A549 (cell line): ENCODE measurements at regions not wholly inside any gene's neighbourhood (a gene's known extent, or its start where the extent isn't known, plus 50 kb on each side); places are given as distances from the start of the nearest gene placed in this dataset.

ENCODE experiments used
- ATAC-seq, 2 experiments: fragments of 200-7000 bp in 1 of 2; fragments of >200 bp in 1 of 2; cut with Nextera tagmentation in 1 of 2; cut with Tn5 transposase in 1 of 2; 3 replicates each; pipeline versions ENCODE4 v1.8.0 to v1.9.1; 2018 to 2020; ENCODE audit warnings: mild to moderate bottlenecking in 1 of 2, moderate library complexity in 1 of 2
- CTCF ChIA-PET: fragments of 300-600 bp; sonication (Branson Sonifier 250); formaldehyde crosslinking; extraction: SDS; loops from one replicate; lab custom pipeline; 2021; ENCODE audit warnings: antibody characterized with exemption, inconsistent platforms; lab: Yijun Ruan, JAX
- POLR2A ChIA-PET: fragments of 350-600 bp; formaldehyde crosslinking; extraction: SDS; loops from one replicate; lab custom pipeline; 2021; ENCODE audit warnings: antibody characterized with exemption, inconsistent platforms; lab: Yijun Ruan, JAX
- DNase-seq, 2 experiments: peaks; one replicate each; pipeline versions ENCODE4 v3.0.0 to v3.0.0-alpha.2; 2011 to 2016; ENCODE audit warnings: low read depth in 1 of 2, low spot score in 1 of 2
- FAIRE-seq: peaks from 2 replicates; lab custom pipeline; 2011; peaks lifted over from hg19 to GRCh38; lab: Jason Lieb, UNC
- H3K27ac ChIP-seq, 2 experiments: fragments of >200 bp; sonication (Bioruptor Twin); formaldehyde crosslinking; 3 replicates each; pipeline ENCODE4 v1.5.1; 2016 to 2017
- H3K4me1 ChIP-seq: fragments of >200 bp; sonication (Bioruptor Twin); formaldehyde crosslinking; 3 replicates; pipeline ENCODE4 v1.6.1; 2016
- H3K4me2 ChIP-seq: fragments of >200 bp; sonication (Bioruptor Twin); formaldehyde crosslinking; 3 replicates; pipeline ENCODE4 v1.6.1; 2016
- H3K4me3 ChIP-seq: fragments of >200 bp; sonication (Bioruptor Twin); formaldehyde crosslinking; 3 replicates; pipeline ENCODE4 v1.5.1; 2016
- H3K9me3 ChIP-seq: fragments of >200 bp; sonication (Bioruptor Twin); formaldehyde crosslinking; 3 replicates; pipeline ENCODE4 v1.6.1; 2016
- ATOH8 ChIP-seq: fragments of 250-450 bp; sonication (Bioruptor Pico); IDR thresholded peaks from 2 replicates; pipeline ENCODE4 v1.5.0; 2020; ENCODE audit warnings: low read depth, mild to moderate bottlenecking, moderate library complexity
- CTCF ChIP-seq: fragments of >200 bp; sonication (Bioruptor Twin); formaldehyde crosslinking; IDR thresholded peaks from 3 replicates; pipeline ENCODE4 v1.5.1; 2016
- FOSL2 ChIP-seq, 2 experiments: fragments of 450-650 bp in 1 of 2; fragments of >200 bp in 1 of 2; sonication (Bioruptor Twin) in 1 of 2; formaldehyde crosslinking; IDR thresholded peaks; 2 replicates each; pipeline versions ENCODE4 v1.5.0 to v1.6.1; 2016 to 2020; ENCODE audit warnings: mild to moderate bottlenecking in 1 of 2, moderate library complexity in 1 of 2
- FOXS1 ChIP-seq: fragments of 250-450 bp; sonication (Bioruptor Pico); IDR thresholded peaks from 2 replicates; pipeline ENCODE4 v1.5.0; 2020; ENCODE audit warnings: mild to moderate bottlenecking, moderate library complexity
- GATA3 ChIP-seq: IDR thresholded peaks from 2 replicates; pipeline ENCODE4 v1.6.1; 2012; ENCODE audit warnings: borderline replicate concordance
- HES2 ChIP-seq: fragments of >200 bp; sonication (Bioruptor Twin); formaldehyde crosslinking; IDR thresholded peaks from 2 replicates; pipeline ENCODE4 v1.6.1; 2016
- HMGXB4 ChIP-seq: fragments of 250-450 bp; sonication (Bioruptor Pico); IDR thresholded peaks from 2 replicates; pipeline ENCODE4 v1.5.0; 2021; ENCODE audit warnings: mild to moderate bottlenecking, moderate library complexity, borderline replicate concordance
- JUN ChIP-seq, 2 experiments: fragments of >200 bp; sonication (Bioruptor Twin); formaldehyde crosslinking; IDR thresholded peaks; 2 replicates in 1 of 2; 3 replicates in 1 of 2; pipeline ENCODE4 v1.6.1; 2016 to 2017
- JUNB ChIP-seq: fragments of >200 bp; sonication (Bioruptor Twin); formaldehyde crosslinking; IDR thresholded peaks from 2 replicates; pipeline ENCODE4 v1.6.1; 2016
- KDM5A ChIP-seq: fragments of 200-600 bp; sonication (generic); IDR thresholded peaks from 2 replicates; pipeline ENCODE4 v1.6.1; 2016; ENCODE audit warnings: antibody characterized with exemption, mild to moderate bottlenecking
- NFE2L2 ChIP-seq: fragments of 150-350 bp; conservative IDR thresholded peaks from 2 replicates; pipeline ENCODE4 v1.6.1; 2014; ENCODE audit warnings: low read length
- REST ChIP-seq: fragments of 200-600 bp; sonication (generic); IDR thresholded peaks from 2 replicates; pipeline ENCODE4 v1.6.1; 2016; ENCODE audit warnings: antibody characterized with exemption, mild to moderate bottlenecking, moderate library complexity
- RFX5 ChIP-seq: fragments of 450-650 bp; IDR thresholded peaks from 2 replicates; pipeline ENCODE4 v1.7.1; 2014; ENCODE audit warnings: antibody characterized with exemption, mild to moderate bottlenecking, moderate library complexity
- SMC3 ChIP-seq: fragments of >200 bp; sonication (Bioruptor Twin); formaldehyde crosslinking; IDR thresholded peaks from 3 replicates; pipeline ENCODE4 v1.6.1; 2018; ENCODE audit warnings: inconsistent platforms
- ZFP36 ChIP-seq: fragments of 450-650 bp; IDR thresholded peaks from 2 replicates; pipeline ENCODE4 v1.6.1; 2014; ENCODE audit warnings: borderline replicate concordance; ENCODE audit not compliant: partially characterized antibody
- WGBS: methylation state at CpG from one replicate; pipeline ENCODE4 v1.1.6; 2017; ENCODE audit errors: missing lambda C conversion rate; 5-methylcytosine and 5-hydroxymethylcytosine counted together

- ChIA-PET CTCF (no interaction called here), POLR2A (no interaction called here)
- DNase-seq = no peak
- H3K4me1 ChIP-seq = no peaks in the 10 kb centered on the region
- H3K27ac ChIP-seq = no peak overlapping the region
- H3K4me3 ChIP-seq = no peak overlapping the region
- no peak for TF ChIP-seq JUN (IDR thresholded peaks at IDR 0.05)
- TF ChIP-seq FOXS1 (CRISPR knock-in tag) = no peak
- TF ChIP-seq KDM5A = no peak
- no peak for TF ChIP-seq ATOH8 (CRISPR knock-in tag)
- no peak for TF ChIP-seq HES2
- FAIRE-seq = no peak
- H3K9me3 ChIP-seq = no peaks in the 10 kb centered on the region
- ATAC-seq = no peak
- H3K4me2 ChIP-seq = no peak overlapping the region
Measured at GRCh38 chr13:63671296-63671695, 2255.6 kb upstream of the PCDH20 start.

GRCh38 chr13:63651394-63651793 lies 2235.7 kb upstream of the PCDH20 start:
- no peaks in the 10 kb centered on the region for H3K9me3 ChIP-seq
- POLR2A ChIA-PET = no interaction called here
- no peak for ATAC-seq
- H3K27ac ChIP-seq = no peak overlapping the region
- no peak for FAIRE-seq
- no peaks in the 10 kb centered on the region for H3K4me1 ChIP-seq
- no peak for DNase-seq
- WGBS = 91% methylated on average over 1 of the region's 1 CpG
- CTCF ChIA-PET = no interaction called here
- H3K4me3 ChIP-seq = no peak overlapping the region
- peak; percentile 62 for TF ChIP-seq NFE2L2
- TF ChIP-seq GATA3 = no peak
- no peak overlapping the region for H3K4me2 ChIP-seq

GRCh38 chr13:63643543-63643942 lies 2227.9 kb upstream of the PCDH20 start:
- no peak for DNase-seq
- no peak for ATAC-seq
- no peak for FAIRE-seq
- Histone ChIP-seq H3K4me2 (no peak overlapping the region), H3K9me3 (no peaks in the 10 kb centered on the region), H3K4me1 (no peaks in the 10 kb centered on the region), H3K27ac (no peak overlapping the region), H3K4me3 (no peak overlapping the region)
- TF ChIP-seq HES2 (no peak), RFX5 (no peak), ZFP36 (no peak), REST (no peak), FOSL2 (IDR thresholded peaks at IDR 0.05) (no peak), FOSL2 (CRISPR knock-in tag; IDR thresholded peaks at IDR 0.05) (peak; percentile 30; the same call in 1 of the 2 replicates), JUN (IDR thresholded peaks at IDR 0.05) (no peak), JUNB (no peak)
- 22% methylated on average over 1 of the region's 1 CpG for WGBS
- CTCF ChIA-PET = interaction anchor here (0.6 kb wide), 1 partner anchor 1131 kb away, joined by 3 read pairs; no protein-coding TSS in a partner anchor
- POLR2A ChIA-PET = no interaction called here

- TF ChIP-seq HMGXB4 (no peak), CTCF (peak; percentile 24; the same call in 1 of the 3 replicates), SMC3 (0 out of 3 replicates have a peak, but pooled peaks have one; percentile 10)
- peak; percentile 63 to 68; a peak in 4 of 6 replicates for ATAC-seq
- H3K4me2 ChIP-seq = peak overlapping the region; percentile 68
- H3K4me1 ChIP-seq = no peaks in the 10 kb centered on the region
- WGBS = 5% methylated on average over 6 of the region's 6 CpGs
- no peaks in the 10 kb centered on the region for H3K9me3 ChIP-seq
- peak overlapping the region; percentile 47 for H3K4me3 ChIP-seq
- peak; percentile 0 to 14 for DNase-seq
- FAIRE-seq = no peak
- ChIA-PET CTCF (interaction anchor here (0.7 to 1.5 kb wide), 3 partner anchors 9 to 490 kb away, joined by 3 to 5 read pairs (median 3); no protein-coding TSS in a partner anchor), POLR2A (no interaction called here)
- H3K27ac ChIP-seq = no peak overlapping the region
Measured at GRCh38 chr13:63636316-63636993, 2220.8 kb upstream of the PCDH20 start.
